Occipital lobe (tissue), 1 donor: ENCODE measurements at regions not wholly inside any gene's neighbourhood (a gene's known extent, or its start where the extent isn't known, plus 50 kb on each side); places are given as distances from the start of the nearest gene placed in this dataset.

Experiments
- DNase-seq: peaks from one replicate; lab custom pipeline; 2025; lab: John Stamatoyannopoulos, UW

GRCh38 chr18:53817976-53818950, 406.2 kb downstream of the MBD2 start:
- no peak for DNase-seq

- DNase-seq: no peak
Measured at GRCh38 chr18:53800171-53800570, 424.3 kb downstream of the MBD2 start.

- no peak for DNase-seq
Measured at GRCh38 chr18:53799134-53799533, 425.3 kb downstream of the MBD2 start.

- DNase-seq: no peak
Measured at GRCh38 chr18:53798516-53798915, 426.0 kb downstream of the MBD2 start.

- DNase-seq: no peak
Measured at GRCh38 chr18:53797998-53798495, 426.4 kb downstream of the MBD2 start.

- DNase-seq: no peak
Measured at GRCh38 chr18:53796040-53796729, 428.3 kb downstream of the MBD2 start.

- DNase-seq: no peak
Measured at GRCh38 chr18:53795610-53796009, 428.9 kb downstream of the MBD2 start.

- DNase-seq: no peak
Measured at GRCh38 chr18:53795061-53795460, 429.4 kb downstream of the MBD2 start.

GRCh38 chr18:53792762-53793161, 431.7 kb downstream of the MBD2 start:
- DNase-seq: no peak

- DNase-seq: no peak
Measured at GRCh38 chr18:53790786-53791185, 433.7 kb downstream of the MBD2 start.

- DNase-seq: no peak
Measured at GRCh38 chr18:53789376-53790247, 434.9 kb downstream of the MBD2 start.

- no peak for DNase-seq
Measured at GRCh38 chr18:53785811-53786210, 438.7 kb downstream of the MBD2 start.

GRCh38 chr18:53784253-53784652, 440.2 kb downstream of the MBD2 start:
- DNase-seq: no peak

GRCh38 chr18:53780666-53781065, 443.8 kb downstream of the MBD2 start:
- no peak for DNase-seq

GRCh38 chr18:53772293-53772692, 452.2 kb downstream of the MBD2 start:
- no peak for DNase-seq

GRCh38 chr18:53771664-53772063, 452.8 kb downstream of the MBD2 start:
- DNase-seq: no peak

- DNase-seq: no peak
Measured at GRCh38 chr18:53765211-53765610, 459.3 kb downstream of the MBD2 start.

- DNase-seq: no peak
Measured at GRCh38 chr18:53764086-53764485, 460.4 kb downstream of the MBD2 start.

GRCh38 chr18:53757328-53757727, 467.1 kb downstream of the MBD2 start:
- DNase-seq: no peak

GRCh38 chr18:53756610-53756972, 467.9 kb downstream of the MBD2 start:
- no peak for DNase-seq

- DNase-seq: no peak
Measured at GRCh38 chr18:53755914-53756609, 468.4 kb downstream of the MBD2 start.
